Urothelium cell line (cell line): ENCODE measurements at regions not wholly inside any gene's neighbourhood (a gene's known extent, or its start where the extent isn't known, plus 50 kb on each side); places are given as distances from the start of the nearest gene placed in this dataset.

Experiments used
- DNase-seq: peaks from one replicate; pipeline ENCODE4 v3.0.0; 2011; ENCODE audit warnings: low spot score, mixed read lengths
- FAIRE-seq: peaks from 2 replicates; lab custom pipeline; 2011; peaks lifted over from hg19 to GRCh38; lab: Jason Lieb, UNC

GRCh38 chr11:80350541-80350940 is 909.7 kb upstream of the TENM4 start:
- FAIRE-seq = no peak
- no peak for DNase-seq

- FAIRE-seq (no peak), DNase-seq (no peak)
These were observed 909.2 kb upstream of the TENM4 start for GRCh38 chr11:80349997-80350396.

GRCh38 chr11:80346353-80347059 is 905.7 kb upstream of the TENM4 start:
- FAIRE-seq (no peak), DNase-seq (no peak)

DNA sequence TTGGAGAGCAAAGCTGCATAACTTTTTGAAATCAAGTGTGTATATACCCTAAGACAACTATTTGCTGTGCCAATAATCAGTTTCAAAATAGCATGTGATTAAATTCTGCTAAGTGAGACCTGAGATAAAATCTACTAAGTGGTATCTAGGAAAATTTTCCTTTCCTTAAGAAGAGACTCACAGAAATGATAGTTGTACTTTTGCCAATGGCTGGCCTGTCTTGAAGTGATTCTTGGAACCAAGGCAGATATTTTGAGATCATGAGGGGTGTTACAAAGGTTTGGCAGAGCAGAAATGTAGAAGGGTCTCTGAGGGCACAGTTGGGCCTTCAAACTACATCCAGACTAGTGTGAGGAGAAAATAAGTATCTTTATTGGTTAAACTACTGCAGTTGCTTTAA is 902.6 kb upstream of the TENM4 start:
- no peak for DNase-seq
- no peak for FAIRE-seq

- no peak for FAIRE-seq
These were observed 897.4 kb upstream of the TENM4 start for GRCh38 chr11:80338231-80338630.

DNA sequence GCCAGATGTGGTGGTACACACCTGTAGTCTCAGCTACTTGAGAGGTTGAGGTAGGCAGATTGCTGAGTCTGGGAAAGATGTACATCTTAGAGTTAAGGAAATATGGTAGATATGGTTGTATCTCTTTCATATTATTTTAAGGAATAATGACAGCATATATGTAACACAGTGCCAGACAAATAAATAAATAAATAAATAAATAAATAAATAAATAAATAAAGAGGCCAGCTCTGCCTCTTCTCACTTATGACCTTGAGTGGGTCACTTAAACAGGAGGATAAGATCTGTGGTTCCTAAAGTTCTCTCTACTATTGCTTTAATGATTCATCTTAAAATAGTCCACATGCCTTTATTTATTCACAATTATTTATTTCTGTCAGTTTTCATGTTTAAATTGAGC is 890.9 kb upstream of the TENM4 start:
- no peak for FAIRE-seq
- no peak for DNase-seq

More at GRCh38 chr11:80338231-80338630, 897.4 kb upstream of the TENM4 start:
- DNase-seq = no peak

GRCh38 chr11:80330264-80330663 is 889.4 kb upstream of the TENM4 start:
- no peak for FAIRE-seq
- peak; percentile 10 for DNase-seq

- no peak for FAIRE-seq
- DNase-seq = no peak
These were observed 887.9 kb upstream of the TENM4 start for GRCh38 chr11:80328774-80329173.

DNA sequence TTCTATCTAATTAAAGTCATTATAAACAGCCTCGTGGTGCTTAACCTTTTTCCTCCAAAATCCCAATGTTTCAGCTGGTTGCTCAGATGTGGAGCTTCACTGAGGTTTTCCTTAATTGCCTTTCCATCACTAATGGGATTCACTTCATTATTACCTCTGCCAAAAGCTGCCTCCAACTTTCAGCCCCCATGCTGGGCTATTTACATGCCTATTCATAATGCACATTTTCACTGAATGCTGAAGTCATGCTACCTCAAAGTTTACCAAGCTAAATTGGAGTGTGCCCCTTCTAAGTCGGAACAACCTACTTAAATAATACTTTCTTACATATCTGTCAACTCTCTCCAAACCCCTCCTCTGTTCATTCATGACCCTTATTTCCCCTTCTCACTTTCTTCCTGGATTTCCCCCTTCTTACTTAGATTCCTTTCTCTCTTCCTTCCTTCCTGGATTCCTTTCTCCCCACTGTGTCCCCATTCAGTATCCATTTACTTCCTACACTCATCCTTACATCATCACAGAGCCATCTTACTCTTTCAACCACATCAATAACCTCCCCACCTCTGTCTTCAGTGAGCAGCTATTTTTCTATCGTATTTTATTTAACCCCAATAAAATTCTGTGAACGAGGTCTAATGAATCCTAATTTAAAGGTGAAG is 887.3 kb upstream of the TENM4 start:
- FAIRE-seq = no peak
- no peak for DNase-seq

DNA sequence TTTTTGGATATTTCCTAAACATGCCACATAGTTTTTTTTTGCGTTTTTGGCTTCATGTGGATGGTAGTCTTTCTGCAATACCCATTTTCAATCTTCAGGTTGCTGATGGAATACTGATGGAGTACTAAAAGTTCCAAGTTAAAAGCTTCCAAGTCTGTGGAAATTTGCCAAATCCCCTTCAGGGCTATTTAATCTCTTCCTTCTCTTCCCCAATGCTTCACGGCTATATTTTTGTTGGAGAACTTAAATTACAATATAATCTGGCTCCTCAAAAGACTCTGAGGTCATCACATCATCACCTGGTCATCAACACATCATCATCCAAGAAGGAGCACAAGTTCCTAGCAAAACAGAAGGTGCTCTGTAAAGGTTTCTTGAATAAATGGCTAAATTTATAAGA is 881.0 kb upstream of the TENM4 start:
- FAIRE-seq (no peak), DNase-seq (no peak)

GRCh38 chr11:80320765-80321164 is 879.9 kb upstream of the TENM4 start:
- FAIRE-seq = no peak
- peak; percentile 58 for DNase-seq

GRCh38 chr11:80320226-80320625 is 879.4 kb upstream of the TENM4 start:
- DNase-seq = no peak
- no peak for FAIRE-seq

DNA sequence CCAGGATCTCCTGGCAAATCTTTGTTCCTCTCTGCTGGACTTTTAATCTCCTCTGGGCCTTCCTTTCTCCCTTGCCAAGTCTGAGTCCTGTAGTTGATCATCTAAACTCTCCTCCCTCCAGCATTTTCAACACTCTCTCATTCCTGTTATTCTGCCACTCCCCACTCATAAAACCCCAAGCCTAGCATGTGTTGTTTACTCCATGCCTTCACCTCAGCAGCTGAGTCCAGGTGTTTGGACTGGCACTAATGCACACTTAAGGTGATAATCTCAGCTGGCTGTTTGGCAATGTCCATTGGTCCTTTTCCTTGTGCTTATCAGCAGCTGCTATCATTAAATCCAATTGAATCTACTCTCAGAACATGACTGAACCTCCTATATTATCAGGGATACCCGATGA is 876.8 kb upstream of the TENM4 start:
- FAIRE-seq = no peak
- DNase-seq = no peak

- DNase-seq (no peak), FAIRE-seq (no peak)
These were observed 874.4 kb upstream of the TENM4 start for GRCh38 chr11:80315200-80315599.

GRCh38 chr11:80309301-80309700 is 868.5 kb upstream of the TENM4 start:
- FAIRE-seq = no peak
- no peak for DNase-seq

DNA sequence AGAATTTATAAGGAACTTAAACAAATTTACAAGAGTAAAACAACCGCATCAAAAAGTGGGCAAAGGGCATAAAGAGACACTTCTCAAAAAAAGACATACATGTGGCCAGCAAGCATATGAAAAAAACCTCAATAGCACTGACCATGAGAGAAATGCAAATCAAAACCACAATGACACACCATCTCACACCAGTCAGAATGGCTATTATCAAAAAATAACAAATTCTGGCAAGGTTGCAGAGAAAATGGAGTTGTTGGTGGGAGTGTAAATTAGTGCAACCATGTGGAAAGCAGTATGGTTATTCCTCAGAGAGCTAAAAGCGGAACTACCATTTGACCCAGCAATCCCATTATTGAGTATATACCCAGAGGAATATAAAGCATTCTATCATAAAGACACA is 866.8 kb upstream of the TENM4 start:
- no peak for DNase-seq
- no peak for FAIRE-seq

DNA sequence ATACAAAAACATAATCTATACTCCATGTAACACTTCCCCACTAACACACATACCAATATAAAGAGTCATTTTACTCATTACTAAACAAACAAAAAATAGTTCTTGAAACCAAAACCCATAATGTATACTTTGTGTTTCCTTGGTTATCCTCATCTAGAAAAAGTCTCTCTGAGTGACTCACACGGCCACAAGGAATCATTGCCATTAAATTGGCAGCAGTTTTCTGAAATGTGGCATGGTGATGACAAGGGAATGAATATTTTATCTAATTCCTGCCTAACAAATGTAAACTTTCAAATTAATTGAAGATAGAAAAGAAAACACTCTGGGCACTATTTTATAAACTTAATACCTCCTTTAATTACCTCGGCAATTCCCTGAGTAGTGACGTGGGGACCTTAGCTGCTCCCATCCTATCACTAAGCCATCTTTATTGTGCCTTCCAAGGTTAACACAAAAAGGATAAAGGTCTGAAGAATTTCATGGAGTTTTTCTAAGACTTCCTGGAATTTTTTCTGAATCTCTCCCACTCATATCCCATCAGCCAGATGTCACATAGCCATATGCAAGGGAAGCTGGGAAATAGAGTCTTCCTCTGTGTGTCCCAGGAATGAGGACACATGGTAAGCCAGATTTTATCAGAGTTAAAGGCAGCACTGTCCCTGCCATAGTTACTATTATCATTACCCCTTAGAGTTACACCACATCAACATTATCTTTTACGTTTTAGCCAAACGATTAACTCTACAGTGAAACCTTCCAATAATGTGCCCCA is 857.2 kb upstream of the TENM4 start:
- DNase-seq = peak; percentile 16
- no peak for FAIRE-seq

GRCh38 chr11:80293293-80293692 is 852.5 kb upstream of the TENM4 start:
- FAIRE-seq (no peak), DNase-seq (no peak)

GRCh38 chr11:80284946-80285785 is 844.3 kb upstream of the TENM4 start:
- FAIRE-seq = no peak
- DNase-seq = peak; percentile 5

DNA sequence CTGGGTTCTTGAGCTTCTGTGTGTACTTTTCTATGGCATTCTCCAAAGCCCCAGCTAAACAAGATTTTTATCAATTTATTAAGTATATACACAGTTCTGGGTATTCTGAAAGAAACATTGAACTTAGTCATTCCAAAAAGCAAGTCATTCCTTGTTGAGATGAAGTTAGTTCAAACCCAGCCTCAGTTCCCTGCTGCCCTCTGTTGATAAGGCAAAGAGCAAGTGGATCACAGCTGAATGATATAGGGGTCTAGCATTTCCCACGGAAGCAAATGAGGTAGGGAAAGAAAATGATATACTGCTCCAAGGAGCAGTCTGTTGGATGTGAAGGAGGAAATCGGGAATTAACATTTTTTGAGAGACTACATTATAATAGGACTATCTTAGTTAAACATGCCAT is 841.8 kb upstream of the TENM4 start:
- DNase-seq = no peak
- FAIRE-seq = no peak

DNA sequence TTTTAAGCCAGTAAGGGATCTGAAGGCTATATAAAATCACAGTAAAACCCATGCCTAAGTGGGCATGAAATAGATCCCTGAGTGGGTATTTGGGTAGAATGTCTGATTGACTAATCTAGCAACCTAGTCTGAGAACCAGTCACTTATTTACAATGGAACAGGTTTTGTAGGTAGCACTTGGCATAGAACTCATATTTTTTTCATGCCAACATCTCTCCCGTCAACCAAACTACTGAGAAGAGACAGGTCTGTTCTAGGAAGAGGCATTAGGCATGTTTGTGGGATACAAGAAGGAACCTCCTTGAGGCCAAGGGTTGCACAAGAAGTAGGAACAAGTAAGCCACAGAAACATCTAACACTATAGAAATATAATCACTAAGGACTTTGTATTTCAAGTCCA is 840.4 kb upstream of the TENM4 start:
- DNase-seq = no peak
- FAIRE-seq = no peak
